ENCODE measurements at regions not wholly inside any gene's neighbourhood (a gene's known extent, or its start where the extent isn't known, plus 50 kb on each side); places are given as distances from the start of the nearest gene placed in this dataset.

DNA sequence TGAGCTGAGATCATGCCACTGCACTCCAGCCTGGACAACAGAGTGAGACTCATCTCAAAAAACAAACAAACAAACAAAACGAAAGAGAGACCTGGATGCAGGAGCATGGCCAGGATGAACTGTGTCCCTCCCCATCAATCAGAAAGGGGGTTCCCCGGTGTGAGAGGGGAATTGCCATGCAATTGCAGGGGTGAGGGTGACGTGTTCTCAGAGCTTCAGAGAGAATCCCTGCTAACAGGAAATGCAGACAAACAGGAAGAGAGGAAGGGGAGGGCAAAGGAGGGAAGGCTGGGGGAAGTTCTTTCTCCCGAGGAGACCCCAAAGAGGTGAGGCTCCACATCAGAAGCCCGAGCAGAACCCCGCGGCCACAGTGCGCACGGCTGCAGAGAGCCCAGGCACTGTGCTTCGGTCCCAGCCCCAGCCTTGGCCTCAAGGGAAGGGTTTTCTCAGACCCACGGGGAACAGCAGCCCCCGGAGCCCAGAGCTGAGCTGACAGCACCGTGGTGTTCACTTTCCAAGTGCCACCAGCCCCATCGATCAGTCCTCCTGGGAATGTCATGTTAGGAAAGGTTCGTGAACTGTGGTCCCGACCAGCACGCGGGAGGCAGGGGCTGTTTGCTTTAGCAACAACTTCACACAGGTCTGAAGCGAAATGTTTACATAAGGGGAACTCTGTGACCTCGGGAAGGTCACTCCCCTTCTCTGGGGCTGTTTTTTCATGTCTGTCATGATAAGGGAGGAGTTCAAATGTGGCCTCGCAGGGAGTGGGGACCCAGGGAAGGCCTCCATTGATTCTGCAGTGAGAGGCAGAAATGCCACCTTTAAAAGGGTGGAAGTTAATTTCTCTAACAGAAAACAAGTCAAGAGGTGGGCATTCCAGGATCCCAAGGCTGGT is 108.0 kb upstream of the ANO1 start (continued):
- TF ChIP-seq HNF4G (IDR thresholded peaks at IDR 0.05; ENCODE audit: borderline replicate concordance, low read depth, low read length) (peak; percentile 80), HNF4G (CRISPR knock-in tag; IDR thresholded peaks at IDR 0.05; ENCODE audit: borderline replicate concordance, low read depth) (peak; percentile 72; the same call in 1 of the 2 replicates), XRCC5 (optimal IDR thresholded peaks at IDR 0.05; ENCODE audit: low read length) (peak; percentile 64), SAP130 (CRISPR knock-in tag; IDR thresholded peaks at IDR 0.05; ENCODE audit: low read depth) (peak; percentile 92), KDM5B (CRISPR knock-in tag; IDR thresholded peaks at IDR 0.05; ENCODE audit: borderline replicate concordance) (peak; percentile 62), ZNF572 (CRISPR knock-in tag; IDR thresholded peaks at IDR 0.05) (no peak), ZNF674 (CRISPR knock-in tag; IDR thresholded peaks at IDR 0.05; ENCODE audit: low read depth) (no peak), FOXA3 (CRISPR knock-in tag; IDR thresholded peaks at IDR 0.05) (peak; percentile 100), PPARG (CRISPR knock-in tag; conservative IDR thresholded peaks at IDR 0.05) (peak; percentile 91), ZNF816 (CRISPR knock-in tag; IDR thresholded peaks at IDR 0.05; ENCODE audit: borderline replicate concordance) (no peak; the same call in 1 of the 2 replicates), ZFAT (CRISPR knock-in tag; conservative IDR thresholded peaks at IDR 0.05) (no peak), ZNF460 (CRISPR knock-in tag; IDR thresholded peaks at IDR 0.05; ENCODE audit: borderline replicate concordance) (peak; percentile 58; the same call in 1 of the 2 replicates), ZNF24 (IDR thresholded peaks at IDR 0.05) (no peak)
- TF ChIP-seq, protein P1, sequence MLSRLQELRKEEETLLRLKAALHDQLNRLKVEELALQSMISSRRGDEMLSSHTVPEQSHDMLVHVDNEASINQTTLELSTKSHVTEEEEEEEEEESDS (CRISPR knock-in tag; IDR thresholded peaks at IDR 0.05; ENCODE audit: borderline replicate concordance) = no peak
- TF ChIP-seq, protein P2, sequence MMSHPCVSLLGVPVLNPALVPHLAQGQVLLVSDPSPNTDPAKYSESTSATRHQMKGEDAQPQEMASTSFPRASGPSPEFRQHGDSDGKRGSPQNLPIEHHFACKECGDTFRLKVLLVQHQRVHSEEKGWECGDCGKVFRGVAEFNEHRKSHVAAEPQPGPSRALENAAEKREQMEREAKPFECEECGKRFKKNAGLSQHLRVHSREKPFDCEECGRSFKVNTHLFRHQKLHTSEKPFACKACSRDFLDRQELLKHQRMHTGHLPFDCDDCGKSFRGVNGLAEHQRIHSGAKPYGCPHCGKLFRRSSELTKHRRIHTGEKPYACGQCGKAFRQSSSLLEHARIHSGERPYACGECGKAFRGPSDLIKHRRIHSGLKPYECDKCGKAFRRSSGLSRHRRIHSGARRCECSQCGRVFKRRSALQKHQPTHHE (CRISPR knock-in tag; IDR thresholded peaks at IDR 0.05; ENCODE audit: borderline replicate concordance) = no peak; the same call in 1 of the 2 replicates
- TF ChIP-seq, protein P3, sequence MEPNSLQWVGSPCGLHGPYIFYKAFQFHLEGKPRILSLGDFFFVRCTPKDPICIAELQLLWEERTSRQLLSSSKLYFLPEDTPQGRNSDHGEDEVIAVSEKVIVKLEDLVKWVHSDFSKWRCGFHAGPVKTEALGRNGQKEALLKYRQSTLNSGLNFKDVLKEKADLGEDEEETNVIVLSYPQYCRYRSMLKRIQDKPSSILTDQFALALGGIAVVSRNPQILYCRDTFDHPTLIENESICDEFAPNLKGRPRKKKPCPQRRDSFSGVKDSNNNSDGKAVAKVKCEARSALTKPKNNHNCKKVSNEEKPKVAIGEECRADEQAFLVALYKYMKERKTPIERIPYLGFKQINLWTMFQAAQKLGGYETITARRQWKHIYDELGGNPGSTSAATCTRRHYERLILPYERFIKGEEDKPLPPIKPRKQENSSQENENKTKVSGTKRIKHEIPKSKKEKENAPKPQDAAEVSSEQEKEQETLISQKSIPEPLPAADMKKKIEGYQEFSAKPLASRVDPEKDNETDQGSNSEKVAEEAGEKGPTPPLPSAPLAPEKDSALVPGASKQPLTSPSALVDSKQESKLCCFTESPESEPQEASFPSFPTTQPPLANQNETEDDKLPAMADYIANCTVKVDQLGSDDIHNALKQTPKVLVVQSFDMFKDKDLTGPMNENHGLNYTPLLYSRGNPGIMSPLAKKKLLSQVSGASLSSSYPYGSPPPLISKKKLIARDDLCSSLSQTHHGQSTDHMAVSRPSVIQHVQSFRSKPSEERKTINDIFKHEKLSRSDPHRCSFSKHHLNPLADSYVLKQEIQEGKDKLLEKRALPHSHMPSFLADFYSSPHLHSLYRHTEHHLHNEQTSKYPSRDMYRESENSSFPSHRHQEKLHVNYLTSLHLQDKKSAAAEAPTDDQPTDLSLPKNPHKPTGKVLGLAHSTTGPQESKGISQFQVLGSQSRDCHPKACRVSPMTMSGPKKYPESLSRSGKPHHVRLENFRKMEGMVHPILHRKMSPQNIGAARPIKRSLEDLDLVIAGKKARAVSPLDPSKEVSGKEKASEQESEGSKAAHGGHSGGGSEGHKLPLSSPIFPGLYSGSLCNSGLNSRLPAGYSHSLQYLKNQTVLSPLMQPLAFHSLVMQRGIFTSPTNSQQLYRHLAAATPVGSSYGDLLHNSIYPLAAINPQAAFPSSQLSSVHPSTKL (CRISPR knock-in tag; IDR thresholded peaks at IDR 0.05) = peak; percentile 99
- TF ChIP-seq, protein P4, sequence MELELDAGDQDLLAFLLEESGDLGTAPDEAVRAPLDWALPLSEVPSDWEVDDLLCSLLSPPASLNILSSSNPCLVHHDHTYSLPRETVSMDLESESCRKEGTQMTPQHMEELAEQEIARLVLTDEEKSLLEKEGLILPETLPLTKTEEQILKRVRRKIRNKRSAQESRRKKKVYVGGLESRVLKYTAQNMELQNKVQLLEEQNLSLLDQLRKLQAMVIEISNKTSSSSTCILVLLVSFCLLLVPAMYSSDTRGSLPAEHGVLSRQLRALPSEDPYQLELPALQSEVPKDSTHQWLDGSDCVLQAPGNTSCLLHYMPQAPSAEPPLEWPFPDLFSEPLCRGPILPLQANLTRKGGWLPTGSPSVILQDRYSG (CRISPR knock-in tag; IDR thresholded peaks at IDR 0.05) = no peak
- TF ChIP-seq, protein P5, sequence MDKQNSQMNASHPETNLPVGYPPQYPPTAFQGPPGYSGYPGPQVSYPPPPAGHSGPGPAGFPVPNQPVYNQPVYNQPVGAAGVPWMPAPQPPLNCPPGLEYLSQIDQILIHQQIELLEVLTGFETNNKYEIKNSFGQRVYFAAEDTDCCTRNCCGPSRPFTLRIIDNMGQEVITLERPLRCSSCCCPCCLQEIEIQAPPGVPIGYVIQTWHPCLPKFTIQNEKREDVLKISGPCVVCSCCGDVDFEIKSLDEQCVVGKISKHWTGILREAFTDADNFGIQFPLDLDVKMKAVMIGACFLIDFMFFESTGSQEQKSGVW (CRISPR knock-in tag; IDR thresholded peaks at IDR 0.05; ENCODE audit: borderline replicate concordance) = no peak
- TF ChIP-seq, protein P6, sequence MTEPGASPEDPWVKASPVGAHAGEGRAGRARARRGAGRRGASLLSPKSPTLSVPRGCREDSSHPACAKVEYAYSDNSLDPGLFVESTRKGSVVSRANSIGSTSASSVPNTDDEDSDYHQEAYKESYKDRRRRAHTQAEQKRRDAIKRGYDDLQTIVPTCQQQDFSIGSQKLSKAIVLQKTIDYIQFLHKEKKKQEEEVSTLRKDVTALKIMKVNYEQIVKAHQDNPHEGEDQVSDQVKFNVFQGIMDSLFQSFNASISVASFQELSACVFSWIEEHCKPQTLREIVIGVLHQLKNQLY (CRISPR knock-in tag; IDR thresholded peaks at IDR 0.05) = peak; percentile 99

Measured in HepG2 (cell line).